ENCODE measurements at regions not wholly inside any gene's neighbourhood (a gene's known extent, or its start where the extent isn't known, plus 50 kb on each side); places are given as distances from the start of the nearest gene placed in this dataset.

GRCh38 chr11:94676814-94677213 lies 91.3 kb upstream of the AMOTL1 start (continued):
- TF ChIP-seq REST (IDR thresholded peaks at IDR 0.05; ENCODE audit: unreplicated experiment), result no peak

- Mint-ChIP-seq H3K27ac (no peak overlapping the region), H3K4me1 (peaks cover 6% of the 10 kb centered on the region; the same call in 2 of the 3 replicates), H3K4me3 (no peak overlapping the region), H3K9me3 (peaks cover 5% of the 10 kb centered on the region), H3K36me3 (ENCODE audit: low read depth) (peaks cover 24% of the 10 kb centered on the region), H3K27me3 (ENCODE audit: insufficient read depth, low read depth, poor library complexity) (peaks cover 7% of the 10 kb centered on the region)
- Histone ChIP-seq H4K20me1 (replicated peaks; ENCODE audit: insufficient read depth) (no peaks in the 10 kb centered on the region; the same call in 1 of the 2 replicates), H3K27me3 (ENCODE audit: insufficient read depth) (no peaks in the 10 kb centered on the region), H3K4me3 (no peak overlapping the region), H3K9me2 (ENCODE audit: insufficient read depth) (peaks cover 18% of the 10 kb centered on the region), H3K36me3 (ENCODE audit: insufficient read depth) (no peaks in the 10 kb centered on the region), H3K4me2 (no peak overlapping the region), H2AFZ (no peak overlapping the region), H3K79me2 (replicated peaks; ENCODE audit: insufficient read depth) (no peaks in the 10 kb centered on the region), H3K4me1 (ENCODE audit: insufficient read depth) (no peaks in the 10 kb centered on the region; the same call in 1 of the 2 replicates), H3F3A (replicated peaks; ENCODE audit: low read depth) (no peaks in the 10 kb centered on the region), H3K27ac (ENCODE audit: low read depth) (no peak overlapping the region)
- no peak for TF ChIP-seq CTCF (conservative IDR thresholded peaks at IDR 0.05; ENCODE audit: low read depth in 2 of 2)
- no peak for TF ChIP-seq EZH2 (IDR thresholded peaks at IDR 0.05; ENCODE audit: low read depth, unreplicated experiment)
- no peak for TF ChIP-seq EZH2phosphoT487 (IDR thresholded peaks at IDR 0.05; ENCODE audit: unreplicated experiment)
- no peak for TF ChIP-seq ZNF462 (CRISPR knock-in tag; IDR thresholded peaks at IDR 0.05)
- TF ChIP-seq POLR2AphosphoS5 (IDR thresholded peaks at IDR 0.05; ENCODE audit: low read depth), result no peak
- no peak for TF ChIP-seq ZNF331 (CRISPR knock-in tag; IDR thresholded peaks at IDR 0.05; ENCODE audit: low read depth)
- TF ChIP-seq ETS1 (IDR thresholded peaks at IDR 0.05), result no peak
- ATAC-seq (no peak), DNase-seq (ENCODE audit: low spot score) (no peak)
Measured at GRCh38 chr11:94678236-94678635, 89.9 kb upstream of the AMOTL1 start.
